IMR-90 (cell line): ENCODE measurements at regions not wholly inside any gene's neighbourhood (a gene's known extent, or its start where the extent isn't known, plus 50 kb on each side); places are given as distances from the start of the nearest gene placed in this dataset. TPM values are rescaled to one million over a fixed set of nuclear protein-coding genes. Genes with fewer than 3 reads are reported as not detected.

Source experiments
- microRNA-seq, 2 experiments: library from miRNA; stranded (forward) in 1 of 2; unstranded in 1 of 2; fragments of 10-50 nt in 1 of 2; fragments of <30 nt in 1 of 2; gene quantifications in 1 of 2; microRNA quantifications in 1 of 2; one replicate each; pipeline versions ENCODE3 to v1.1.0; 2013 to 2020; ENCODE audit not compliant: insufficient read depth in 1 of 2, insufficient read length in 1 of 2, unreplicated experiment in 1 of 2
- small RNA-seq, 5 experiments: library from RNA; depleted of rRNA; stranded (forward); fragments of <200 nt; gene quantifications; one replicate each; pipeline ENCODE3, GENCODE V24; 2012

Small RNA genes in the stretch of these regions (microRNA-seq; reads per million reads assigned to microRNA genes)
- gene AL353752.1 (ENCODE audit: insufficient read depth, insufficient read length) (not detected), gene RF00568 (ENCODE audit: insufficient read depth, insufficient read length) (not detected)

Small RNA genes in the stretch of these regions (small RNA-seq; reads per million reads assigned to genes)
- gene AL353752.1: 0 reads per million in 5 experiments
- 0 reads per million in 5 experiments for gene RF00568
